Mammary epithelial cell (primary cell): ENCODE measurements at regions not wholly inside any gene's neighbourhood (a gene's known extent, or its start where the extent isn't known, plus 50 kb on each side); places are given as distances from the start of the nearest gene placed in this dataset.

Experiments used
- CTCF ChIP-seq, 2 donors: IDR thresholded peaks in 1 of 2; conservative IDR thresholded peaks in 1 of 2; 2 replicates each; pipeline ENCODE4 v1.5.1; 2011 to 2012; ENCODE audit warnings: inconsistent platforms in 2 of 2, low read length in 2 of 2, mild to moderate bottlenecking in 2 of 2, control low read depth in 1 of 2, low read depth in 1 of 2; ENCODE audit not compliant: insufficient read depth in 1 of 2; ENCODE audit errors: extremely low read depth in 1 of 2
- EZH2 ChIP-seq: IDR thresholded peaks from 2 replicates; pipeline ENCODE4 v1.6.1; 2012; ENCODE audit warnings: low read length, inconsistent platforms, borderline replicate concordance

DNA sequence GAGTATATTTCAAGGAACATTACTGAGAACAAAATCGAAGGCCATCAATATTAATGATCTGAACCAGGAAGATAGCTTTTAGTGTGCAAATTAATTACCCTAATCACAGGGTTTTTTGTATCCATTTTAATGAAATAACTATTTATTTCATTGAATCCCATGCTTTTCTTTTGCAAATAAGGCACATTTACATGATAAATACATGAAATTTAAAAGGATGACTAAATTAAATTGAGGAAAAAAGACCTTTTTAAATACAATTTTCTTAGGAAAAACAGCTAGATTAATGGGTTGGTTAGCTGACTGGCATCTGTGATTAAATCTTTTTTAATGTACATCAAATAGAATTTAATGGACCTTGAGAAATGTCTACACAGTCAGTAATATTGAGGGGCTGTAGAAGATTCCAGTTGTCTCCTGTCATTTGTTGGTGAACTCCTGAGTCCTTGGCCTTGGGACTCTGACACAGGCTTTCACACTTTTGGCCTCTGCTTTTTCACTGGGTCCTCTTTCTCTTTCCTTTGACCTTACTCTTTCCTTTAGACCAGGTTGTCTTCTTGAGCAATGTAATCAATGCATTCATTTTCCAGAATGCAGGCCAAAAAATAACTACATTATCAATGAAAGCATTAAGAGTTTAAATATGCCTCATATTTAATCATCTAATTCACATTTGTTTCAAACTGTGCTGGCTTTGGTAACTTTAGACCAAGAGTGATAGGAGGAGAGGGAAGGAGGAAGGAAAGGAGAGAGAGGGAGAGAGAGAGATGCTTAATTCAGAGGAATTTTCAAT, 511.5 kb downstream of the ZNF608 start:
- no peak for TF ChIP-seq CTCF (conservative IDR thresholded peaks at IDR 0.05 in 1 of 2, IDR thresholded peaks at IDR 0.05 in 1 of 2; ENCODE audit: extremely low read depth in 1 of 2, insufficient read depth in 1 of 2, low read depth in 1 of 2, low read length in 2 of 2)
- TF ChIP-seq EZH2 = no peak
